Peyer's patch (tissue), 4 donors: ENCODE measurements at regions not wholly inside any gene's neighbourhood (a gene's known extent, or its start where the extent isn't known, plus 50 kb on each side); places are given as distances from the start of the nearest gene placed in this dataset.

Experiments used
- DNase-seq, 3 donors: peaks; one replicate each; pipeline ENCODE4 v3.0.0-alpha.2; 2017 to 2019
- H3K27ac ChIP-seq, 4 donors: fragments of 200-600 bp; sonication (generic); one replicate each; pipeline ENCODE4 v1.5.1; 2016 to 2019
- H3K27me3 ChIP-seq, 2 donors: fragments of 200-600 bp; sonication (generic); one replicate each; pipeline ENCODE4 v1.5.1; 2019
- H3K36me3 ChIP-seq, 3 donors: fragments of 200-600 bp; sonication (generic); one replicate each; pipeline ENCODE4 v1.5.1; 2016 to 2019
- H3K4me1 ChIP-seq, 4 donors: fragments of 200-600 bp; sonication (generic); one replicate each; pipeline ENCODE4 v1.5.1; 2016 to 2019
- H3K4me3 ChIP-seq, 4 donors: fragments of 200-600 bp; sonication (generic); 1 replicate in 3 of 4; 2 replicates in 1 of 4; pipeline ENCODE4 v1.5.1; 2016 to 2019; ENCODE audit warnings: mild to moderate bottlenecking in 1 of 4
- H3K9me3 ChIP-seq, 4 donors: fragments of 200-600 bp; sonication (generic); one replicate each; pipeline ENCODE4 v1.5.1; 2016 to 2019; ENCODE audit warnings: mild to moderate bottlenecking in 1 of 4
- CTCF ChIP-seq, 6 experiments: fragments of 450-650 bp in 4 of 6; fragments of 200-600 bp in 2 of 6; sonication (generic) in 1 of 6; IDR thresholded peaks; one replicate each; pipeline ENCODE4 v1.5.1; 2017 to 2019; ENCODE audit warnings: antibody characterized with exemption in 6 of 6, mild to moderate bottlenecking in 3 of 6, moderate library complexity in 1 of 6
- POLR2A ChIP-seq, 2 donors: fragments of 450-650 bp; IDR thresholded peaks; one replicate each; pipeline ENCODE4 v1.5.1; 2017; ENCODE audit warnings: antibody characterized with exemption in 2 of 2, mild to moderate bottlenecking in 2 of 2, moderate library complexity in 2 of 2

- TF ChIP-seq CTCF (IDR thresholded peaks at IDR 0.05) (no peak), POLR2A (IDR thresholded peaks at IDR 0.05) (no peak)
- Histone ChIP-seq H3K4me1 (no peaks in the 10 kb centered on the region), H3K9me3 (no peaks in the 10 kb centered on the region), H3K4me3 (no peak overlapping the region), H3K36me3 (no peaks in the 10 kb centered on the region), H3K27me3 (no peaks in the 10 kb centered on the region), H3K27ac (no peak overlapping the region)
- DNase-seq: no peak
These were observed 323.3 kb upstream of the E2F7 start for GRCh38 chr12:77388445-77389265.

GRCh38 chr12:77387671-77388070 lies 322.3 kb upstream of the E2F7 start:
- no peak for DNase-seq
- no peak for TF ChIP-seq CTCF (IDR thresholded peaks at IDR 0.05)
- TF ChIP-seq POLR2A (IDR thresholded peaks at IDR 0.05): no peak
- Histone ChIP-seq H3K36me3 (no peaks in the 10 kb centered on the region), H3K27me3 (no peaks in the 10 kb centered on the region), H3K9me3 (no peaks in the 10 kb centered on the region), H3K4me3 (no peak overlapping the region), H3K27ac (no peak overlapping the region), H3K4me1 (no peaks in the 10 kb centered on the region)

- Histone ChIP-seq H3K27me3 (no peaks in the 10 kb centered on the region), H3K9me3 (no peaks in the 10 kb centered on the region), H3K4me3 (no peak overlapping the region), H3K36me3 (no peaks in the 10 kb centered on the region), H3K4me1 (no peaks in the 10 kb centered on the region), H3K27ac (no peak overlapping the region)
- TF ChIP-seq POLR2A (IDR thresholded peaks at IDR 0.05) (no peak), CTCF (IDR thresholded peaks at IDR 0.05) (no peak)
- DNase-seq: no peak
These were observed 321.8 kb upstream of the E2F7 start for GRCh38 chr12:77387214-77387613.

GRCh38 chr12:77384941-77385340 lies 319.6 kb upstream of the E2F7 start:
- no peaks in the 10 kb centered on the region for H3K27me3 ChIP-seq
- no peak overlapping the region for H3K27ac ChIP-seq
- H3K9me3 ChIP-seq: no peaks in the 10 kb centered on the region
- no peak for DNase-seq
- no peaks in the 10 kb centered on the region for H3K4me1 ChIP-seq
- no peak overlapping the region for H3K4me3 ChIP-seq
- no peaks in the 10 kb centered on the region for H3K36me3 ChIP-seq
- no peak for TF ChIP-seq CTCF (IDR thresholded peaks at IDR 0.05)
- no peak for TF ChIP-seq POLR2A (IDR thresholded peaks at IDR 0.05)

- Histone ChIP-seq H3K36me3 (no peaks in the 10 kb centered on the region), H3K4me1 (no peaks in the 10 kb centered on the region), H3K4me3 (no peak overlapping the region), H3K27me3 (no peaks in the 10 kb centered on the region), H3K9me3 (no peaks in the 10 kb centered on the region), H3K27ac (no peak overlapping the region)
- no peak for DNase-seq
- no peak for TF ChIP-seq POLR2A (IDR thresholded peaks at IDR 0.05)
- no peak for TF ChIP-seq CTCF (IDR thresholded peaks at IDR 0.05)
These were observed 316.9 kb upstream of the E2F7 start for GRCh38 chr12:77382096-77382742.
